HG03175 (cell line): ENCODE measurements at regions not wholly inside any gene's neighbourhood (a gene's known extent, or its start where the extent isn't known, plus 50 kb on each side); places are given as distances from the start of the nearest gene placed in this dataset.
A peak's percentile ranks its signal among the peaks of the same experiment; 100 is the strongest.

Experiments used
- ATAC-seq: cut with Tn5 transposase; IDR thresholded peaks from one replicate; pipeline ENCODE4 v1.9.1; 2021; ENCODE audit warnings: mild to moderate bottlenecking, moderate library complexity; ENCODE audit not compliant: unreplicated experiment

GRCh38 chr4:53779025-53779424, 187.7 kb upstream of the LNX1 start:
- ATAC-seq, result no peak

- ATAC-seq, result no peak
Measured at GRCh38 chr4:53778155-53778554, 186.9 kb upstream of the LNX1 start.

GRCh38 chr4:53777244-53777984, 186.1 kb upstream of the LNX1 start:
- ATAC-seq, result no peak

- ATAC-seq, result no peak
Measured at GRCh38 chr4:53776141-53776540, 184.9 kb upstream of the LNX1 start.

GRCh38 chr4:53775381-53775780, 184.1 kb upstream of the LNX1 start:
- ATAC-seq, result no peak

DNA sequence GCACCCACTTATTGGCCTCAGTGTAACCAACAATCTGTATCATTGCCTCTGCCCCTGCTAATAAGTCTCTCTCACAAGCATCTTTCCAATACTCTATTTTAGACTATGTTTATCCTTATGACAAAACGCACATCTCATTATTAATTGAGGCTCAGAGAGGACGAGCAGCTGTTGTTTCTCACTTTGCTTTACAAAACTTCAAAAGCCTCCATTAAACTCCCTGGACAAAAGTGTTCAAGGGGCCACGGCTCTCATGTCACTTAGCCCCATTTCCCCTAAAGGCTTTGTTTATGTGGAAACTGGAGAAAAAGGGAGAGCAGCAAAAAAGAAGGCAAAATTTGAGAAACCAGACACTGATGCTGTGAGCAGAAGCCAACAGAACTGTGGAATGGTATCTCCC, 180.0 kb upstream of the LNX1 start:
- ATAC-seq, result no peak

GRCh38 chr4:53767482-53767881, 176.2 kb upstream of the LNX1 start:
- ATAC-seq, result no peak

DNA sequence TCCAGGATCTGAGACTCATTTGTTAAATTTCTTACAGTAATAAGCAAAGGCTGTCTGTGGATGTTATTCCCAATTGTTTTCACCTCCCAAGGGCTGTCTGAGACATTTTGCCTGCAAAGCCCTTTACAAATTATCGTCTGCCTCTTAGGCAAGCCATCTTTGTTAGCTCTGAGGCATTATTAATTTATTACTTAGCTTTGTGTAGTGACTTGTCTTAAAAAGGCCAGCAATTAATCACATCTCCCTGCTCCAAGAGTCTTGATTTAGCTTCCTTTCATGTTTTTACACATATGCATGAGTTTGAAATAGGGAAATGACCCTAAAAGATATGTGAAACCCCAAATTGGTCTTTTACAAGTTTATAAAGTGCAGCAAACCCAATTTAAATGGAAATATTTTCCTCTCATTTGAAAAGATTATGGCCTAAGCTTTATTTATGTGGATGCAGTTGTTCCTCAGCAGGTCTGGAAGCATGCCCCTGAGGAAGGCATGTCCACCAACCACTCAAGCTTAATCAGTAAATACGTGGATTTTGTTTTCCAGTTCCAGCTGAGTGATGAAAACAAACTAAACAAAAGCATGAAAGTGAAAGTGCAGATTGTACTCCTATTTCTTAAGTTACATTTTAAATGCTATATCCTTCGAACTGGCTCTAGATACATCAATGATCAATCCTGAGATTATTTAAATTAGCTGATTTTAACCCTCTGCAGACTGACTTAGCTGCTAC, 173.6 kb upstream of the LNX1 start:
- no peak for ATAC-seq

DNA sequence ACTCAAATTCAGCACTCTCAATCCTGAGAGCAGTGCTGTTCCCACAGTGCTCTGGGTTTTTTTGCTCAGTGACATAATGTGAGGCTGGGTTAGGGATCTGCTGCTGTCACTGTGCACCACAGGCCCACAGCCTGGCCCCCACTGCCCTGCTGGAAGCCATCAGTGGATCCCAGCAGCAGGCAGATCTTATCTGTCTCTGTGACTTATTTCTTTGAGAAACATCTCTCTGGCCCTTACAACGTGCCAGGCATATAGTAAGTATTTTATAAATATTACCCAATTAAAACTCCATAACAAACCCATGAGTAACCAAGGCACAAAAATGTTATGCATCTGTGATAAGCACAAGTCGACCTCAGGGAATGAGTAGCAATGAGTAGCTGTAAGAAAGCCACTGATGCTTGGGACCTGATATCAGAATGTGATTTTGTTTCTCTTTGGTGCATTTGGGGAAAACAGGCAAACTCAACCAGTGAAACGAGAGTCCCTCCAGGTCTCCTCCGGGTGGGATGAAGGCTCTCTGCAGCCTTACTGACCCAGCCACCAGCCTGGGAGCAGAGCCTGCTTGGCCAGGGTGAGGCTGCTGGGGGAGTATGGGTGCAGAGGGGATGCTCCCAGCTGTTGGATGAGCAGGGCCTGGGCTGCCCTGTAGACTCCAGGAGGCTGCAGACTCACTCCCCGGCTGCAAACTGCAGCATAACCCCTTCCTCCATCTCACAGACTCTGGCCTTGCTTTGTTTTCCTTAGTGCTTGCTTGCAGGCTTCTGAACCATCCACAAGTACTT, 172.7 kb upstream of the LNX1 start:
- no peak for ATAC-seq

DNA sequence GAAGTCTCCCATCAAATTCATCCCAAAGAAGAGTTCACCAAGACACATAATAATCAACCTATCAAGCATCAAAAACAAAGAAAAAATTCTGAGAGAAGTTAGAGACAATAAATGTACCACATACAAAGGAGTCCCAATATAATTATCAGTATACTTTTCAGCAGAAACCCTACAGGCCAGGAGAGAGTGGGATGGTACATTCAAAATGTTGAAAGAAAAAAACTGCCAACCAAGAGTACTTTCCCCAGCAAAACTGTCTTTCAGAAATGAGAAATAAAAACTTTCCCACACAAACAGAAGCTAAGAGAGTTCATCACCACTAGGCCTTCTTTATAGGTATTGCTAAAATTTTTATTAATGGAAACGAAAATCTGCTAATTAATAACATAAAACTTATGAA, 164.4 kb upstream of the LNX1 start:
- ATAC-seq, result no peak

GRCh38 chr4:53752124-53752523, 160.8 kb upstream of the LNX1 start:
- no peak for ATAC-seq

DNA sequence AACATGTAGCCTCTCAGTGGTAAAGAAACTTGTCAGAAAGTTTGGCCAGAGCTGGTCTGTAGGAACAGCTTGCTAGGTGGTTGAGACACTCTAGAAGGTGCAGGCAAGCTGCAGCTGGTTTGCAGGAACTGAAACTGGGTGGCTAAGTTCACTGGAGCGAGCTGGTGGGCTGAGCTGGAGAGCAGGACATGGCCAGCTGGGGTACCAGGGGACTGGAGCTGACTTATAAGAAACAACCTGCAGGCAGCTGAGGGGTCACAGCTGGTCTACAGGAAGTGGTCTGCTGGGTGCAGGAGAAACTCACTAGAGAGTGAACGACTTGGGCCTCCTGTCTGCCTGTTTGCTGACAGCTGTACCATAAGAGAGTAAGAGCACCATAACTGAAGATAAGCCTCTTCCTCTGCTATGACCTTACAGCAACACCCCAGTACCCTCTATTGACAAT, 157.1 kb upstream of the LNX1 start:
- ATAC-seq, result peak; percentile 98

DNA sequence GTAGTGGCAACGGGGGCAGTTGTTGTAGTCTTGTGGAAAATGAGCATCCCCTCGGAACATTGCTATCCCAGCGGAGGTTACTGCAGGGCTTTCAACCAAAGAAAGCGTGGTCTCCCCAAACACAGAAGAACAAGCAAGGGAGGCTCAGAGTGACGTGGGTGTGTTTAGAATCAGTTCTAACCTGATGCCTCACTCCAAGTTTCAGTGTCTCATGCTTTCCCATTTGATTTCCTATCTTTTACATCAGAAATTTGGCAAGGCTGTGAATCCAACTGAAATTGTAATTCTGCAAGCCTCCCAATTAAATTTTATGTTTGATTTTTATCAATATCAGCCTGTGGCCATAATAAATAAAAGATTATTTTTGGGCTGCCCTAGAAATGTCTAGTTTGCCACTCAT, 156.1 kb upstream of the LNX1 start:
- no peak for ATAC-seq

- no peak for ATAC-seq
Measured at GRCh38 chr4:53744446-53745160, 153.3 kb upstream of the LNX1 start.

DNA sequence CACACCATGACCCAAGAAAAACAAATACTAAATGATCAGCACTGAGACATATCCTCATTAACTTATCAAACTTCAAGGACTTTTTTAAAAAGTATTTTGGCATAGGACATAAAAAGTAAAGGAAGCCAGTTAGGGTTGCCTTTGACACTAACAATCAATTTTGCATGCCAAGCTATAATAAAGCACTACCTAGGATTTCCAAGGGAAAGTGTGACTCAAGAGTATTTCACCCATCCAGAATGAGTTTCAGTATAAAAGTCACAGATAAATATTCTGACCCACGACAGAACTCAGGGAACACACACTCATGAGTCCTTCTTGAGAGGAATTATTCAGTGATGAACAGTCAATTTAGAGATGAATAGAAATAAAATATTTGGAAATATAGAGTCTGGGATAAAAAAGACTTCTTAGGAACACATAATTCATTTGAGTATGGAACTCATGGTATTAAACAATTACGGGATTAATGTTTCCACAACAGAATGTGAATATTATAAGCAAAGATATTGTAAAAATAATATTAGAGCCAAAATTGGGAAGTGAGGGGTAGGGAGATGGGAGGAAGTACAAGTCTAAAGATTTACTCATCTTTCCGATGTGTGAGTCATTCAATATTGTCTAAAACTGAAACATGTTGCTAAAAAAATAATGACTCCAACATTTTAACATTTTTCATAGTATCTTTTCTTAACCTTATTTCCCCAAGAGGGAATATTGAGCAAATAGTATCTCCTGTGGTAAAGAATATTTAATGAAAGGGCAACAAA, 143.5 kb upstream of the LNX1 start:
- ATAC-seq, result no peak

- ATAC-seq, result no peak
Measured at GRCh38 chr4:53734182-53734581, 142.9 kb upstream of the LNX1 start.

- ATAC-seq, result no peak
Measured at GRCh38 chr4:53732661-53733060, 141.4 kb upstream of the LNX1 start.

GRCh38 chr4:53730031-53730805, 138.9 kb upstream of the LNX1 start:
- ATAC-seq, result no peak

DNA sequence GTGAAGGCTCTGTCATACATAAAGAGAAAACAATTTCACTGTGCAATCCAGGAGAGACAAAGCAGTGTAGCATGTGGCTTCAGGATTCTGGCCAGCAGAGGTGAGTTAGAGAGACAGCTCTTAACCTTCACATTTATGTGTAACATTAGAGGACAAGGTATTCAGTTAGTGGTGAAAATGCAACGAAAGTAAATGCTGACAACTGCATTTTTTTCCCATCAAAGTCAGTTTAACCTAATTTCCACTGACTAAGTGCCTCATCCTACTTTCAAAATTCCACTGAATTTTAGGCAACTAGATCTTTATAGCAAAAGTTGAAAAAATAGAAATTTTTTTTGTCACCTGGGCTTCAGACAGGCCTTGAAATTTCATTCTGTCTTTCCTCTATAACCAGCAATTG, 130.8 kb upstream of the LNX1 start:
- ATAC-seq, result no peak

GRCh38 chr4:53721263-53721662, 130.0 kb upstream of the LNX1 start:
- no peak for ATAC-seq
